Nephron (organoid): ENCODE measurements at regions not wholly inside any gene's neighbourhood (a gene's known extent, or its start where the extent isn't known, plus 50 kb on each side); places are given as distances from the start of the nearest gene placed in this dataset.

Experiments
- H3K27ac Mint-ChIP-seq, 3 experiments: 2 replicates each; pipeline ENCODE4 v1.8.0; 2020; ENCODE audit warnings: mixed read lengths in 3 of 3, mild to moderate bottlenecking in 2 of 3, moderate library complexity in 1 of 3
- H3K27me3 Mint-ChIP-seq: 2 replicates; pipeline ENCODE4 v1.8.0; 2021; ENCODE audit warnings: low read depth, mild to moderate bottlenecking, moderate library complexity, mixed read lengths
- H3K36me3 Mint-ChIP-seq: 2 replicates; pipeline ENCODE4 v1.8.0; 2020; ENCODE audit warnings: low read depth, mixed read lengths
- H3K4me1 Mint-ChIP-seq: 2 replicates; pipeline ENCODE4 v1.8.0; 2020; ENCODE audit warnings: mixed read lengths
- H3K4me3 Mint-ChIP-seq, 3 experiments: 2 replicates each; pipeline ENCODE4 v1.8.0; 2020; ENCODE audit warnings: mild to moderate bottlenecking in 3 of 3, mixed read lengths in 3 of 3, moderate library complexity in 2 of 3
- H3K9me3 Mint-ChIP-seq: 2 replicates; pipeline ENCODE4 v1.8.0; 2020; ENCODE audit warnings: mixed read lengths
- TF ChIP-seq, protein P1 (sequence below), 3 experiments: fragments of 200-600 bp; sonication (generic); IDR thresholded peaks; one replicate each; pipeline ENCODE4 v1.5.0; 2021; ENCODE audit warnings: antibody characterized with exemption in 3 of 3; ENCODE audit not compliant: unreplicated experiment in 3 of 3

DNA sequence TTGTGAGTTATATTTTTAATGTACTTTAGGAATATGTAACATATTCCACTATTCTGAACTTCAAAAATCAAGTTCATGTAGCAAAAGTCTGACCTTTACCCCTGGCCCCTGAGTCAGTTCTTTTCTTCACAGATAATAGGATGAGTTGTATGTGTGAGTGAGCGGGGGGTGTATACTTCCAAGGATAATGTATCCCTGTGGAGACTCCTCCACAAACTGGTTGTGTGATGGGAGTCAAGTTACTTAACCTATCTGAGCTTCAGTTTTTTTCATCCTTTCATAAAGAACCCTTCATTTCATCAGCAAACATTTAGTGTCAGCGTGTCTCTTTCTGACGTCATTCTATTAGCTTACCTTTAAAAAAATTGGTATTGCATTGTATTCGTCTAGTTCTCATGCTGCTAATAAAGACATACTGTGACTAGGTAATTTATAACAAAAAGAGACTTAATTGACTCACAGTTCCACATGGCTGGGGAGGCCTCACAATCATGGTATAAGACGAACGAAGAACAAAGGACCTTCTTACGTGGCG, 288.1 kb upstream of the GPC6 start:
- TF ChIP-seq, protein P1, sequence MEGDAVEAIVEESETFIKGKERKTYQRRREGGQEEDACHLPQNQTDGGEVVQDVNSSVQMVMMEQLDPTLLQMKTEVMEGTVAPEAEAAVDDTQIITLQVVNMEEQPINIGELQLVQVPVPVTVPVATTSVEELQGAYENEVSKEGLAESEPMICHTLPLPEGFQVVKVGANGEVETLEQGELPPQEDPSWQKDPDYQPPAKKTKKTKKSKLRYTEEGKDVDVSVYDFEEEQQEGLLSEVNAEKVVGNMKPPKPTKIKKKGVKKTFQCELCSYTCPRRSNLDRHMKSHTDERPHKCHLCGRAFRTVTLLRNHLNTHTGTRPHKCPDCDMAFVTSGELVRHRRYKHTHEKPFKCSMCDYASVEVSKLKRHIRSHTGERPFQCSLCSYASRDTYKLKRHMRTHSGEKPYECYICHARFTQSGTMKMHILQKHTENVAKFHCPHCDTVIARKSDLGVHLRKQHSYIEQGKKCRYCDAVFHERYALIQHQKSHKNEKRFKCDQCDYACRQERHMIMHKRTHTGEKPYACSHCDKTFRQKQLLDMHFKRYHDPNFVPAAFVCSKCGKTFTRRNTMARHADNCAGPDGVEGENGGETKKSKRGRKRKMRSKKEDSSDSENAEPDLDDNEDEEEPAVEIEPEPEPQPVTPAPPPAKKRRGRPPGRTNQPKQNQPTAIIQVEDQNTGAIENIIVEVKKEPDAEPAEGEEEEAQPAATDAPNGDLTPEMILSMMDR (IDR thresholded peaks at IDR 0.05; ENCODE audit: unreplicated experiment in 3 of 3): no peak
- no peak overlapping the region for H3K27ac Mint-ChIP-seq
- H3K27me3 Mint-ChIP-seq: no peaks in the 10 kb centered on the region
- H3K4me3 Mint-ChIP-seq: no peak overlapping the region
- H3K9me3 Mint-ChIP-seq: no peaks in the 10 kb centered on the region
- no peaks in the 10 kb centered on the region for H3K36me3 Mint-ChIP-seq
- no peaks in the 10 kb centered on the region for H3K4me1 Mint-ChIP-seq

DNA sequence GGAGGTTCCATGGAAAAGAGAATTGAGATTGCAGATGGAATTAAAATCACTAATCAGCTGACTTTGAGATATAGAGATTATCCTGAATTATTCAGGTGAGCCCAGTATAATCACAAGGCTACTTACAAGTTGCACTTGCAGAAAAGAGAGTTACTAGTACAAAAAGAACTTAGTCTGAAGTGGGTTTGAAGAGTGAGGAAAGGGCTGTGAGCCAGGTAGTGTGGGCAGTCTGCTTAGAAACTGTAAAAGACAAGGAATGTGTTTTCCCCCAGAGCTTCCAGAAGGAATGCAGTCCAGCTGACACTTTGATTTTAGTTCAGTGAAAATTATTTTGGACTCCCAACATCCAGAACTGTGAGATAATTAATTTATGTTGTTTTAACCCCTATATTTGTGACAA, 285.4 kb upstream of the GPC6 start:
- no peaks in the 10 kb centered on the region for H3K36me3 Mint-ChIP-seq
- no peak overlapping the region for H3K4me3 Mint-ChIP-seq
- TF ChIP-seq, protein P1 (IDR thresholded peaks at IDR 0.05; ENCODE audit: unreplicated experiment in 3 of 3): no peak
- H3K27me3 Mint-ChIP-seq: no peaks in the 10 kb centered on the region
- no peak overlapping the region for H3K27ac Mint-ChIP-seq
- H3K4me1 Mint-ChIP-seq: no peaks in the 10 kb centered on the region
- H3K9me3 Mint-ChIP-seq: no peaks in the 10 kb centered on the region

DNA sequence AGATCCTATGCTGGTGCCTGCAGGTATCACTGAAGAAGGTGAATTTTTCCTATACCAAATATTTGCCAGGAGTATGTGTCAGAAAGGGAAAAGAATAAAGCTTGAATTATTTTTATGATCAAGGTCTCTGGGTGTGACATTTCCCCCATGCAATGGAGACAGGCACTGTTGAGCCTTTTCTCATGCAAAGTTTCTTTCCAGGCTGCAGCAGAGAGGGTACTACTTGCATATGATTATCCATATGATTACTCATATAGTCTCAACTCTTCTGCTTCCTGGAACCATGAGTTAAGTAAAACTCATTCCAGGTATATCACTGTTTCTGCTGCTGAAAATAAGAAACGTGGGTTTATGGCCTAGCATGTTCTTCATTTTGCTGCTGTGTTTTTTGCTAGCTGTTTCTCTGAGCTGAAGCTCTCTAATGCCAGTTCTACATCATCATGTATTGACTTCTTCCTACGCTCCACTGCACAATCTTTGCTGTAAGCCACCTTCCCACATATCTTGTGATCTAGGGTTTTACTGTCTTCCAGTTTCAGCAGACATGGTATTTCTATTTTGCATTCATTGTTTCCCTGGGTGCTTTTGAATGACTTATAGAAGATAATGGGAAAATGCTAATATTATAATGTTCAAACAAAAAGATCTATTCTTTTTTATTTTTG, 278.7 kb upstream of the GPC6 start:
- no peaks in the 10 kb centered on the region for H3K27me3 Mint-ChIP-seq
- TF ChIP-seq, protein P1 (IDR thresholded peaks at IDR 0.05; ENCODE audit: unreplicated experiment in 3 of 3): no peak
- H3K36me3 Mint-ChIP-seq: no peaks in the 10 kb centered on the region
- no peak overlapping the region for H3K4me3 Mint-ChIP-seq
- peaks cover 4% of the 10 kb centered on the region for H3K4me1 Mint-ChIP-seq
- H3K27ac Mint-ChIP-seq: no peak overlapping the region
- no peaks in the 10 kb centered on the region for H3K9me3 Mint-ChIP-seq

DNA sequence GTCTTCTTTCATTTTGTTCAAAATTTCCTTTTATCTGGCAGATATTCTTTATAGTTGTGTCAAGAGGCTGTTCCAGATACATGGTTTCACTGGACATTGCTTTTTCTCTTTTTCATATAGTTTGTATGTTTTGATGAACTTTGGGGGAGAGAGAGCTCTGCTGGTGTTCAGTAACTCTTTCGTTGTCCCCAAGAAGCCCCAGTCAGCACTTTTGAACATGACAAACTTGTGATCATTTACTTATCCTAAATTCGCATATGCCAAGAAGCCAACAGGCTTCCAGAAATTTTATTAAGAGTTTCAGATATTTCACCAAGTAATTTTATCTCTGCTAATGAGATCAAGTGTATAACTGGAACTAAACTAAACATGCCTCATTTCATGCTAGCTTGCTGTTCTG, 275.8 kb upstream of the GPC6 start:
- Mint-ChIP-seq H3K4me1 (peaks cover 4% of the 10 kb centered on the region), H3K27me3 (no peaks in the 10 kb centered on the region), H3K36me3 (no peaks in the 10 kb centered on the region), H3K4me3 (no peak overlapping the region), H3K27ac (peak overlapping the region; percentile 5 to 73 (median 46)), H3K9me3 (no peaks in the 10 kb centered on the region)
- TF ChIP-seq, protein P1 (IDR thresholded peaks at IDR 0.05; ENCODE audit: unreplicated experiment in 3 of 3): no peak

DNA sequence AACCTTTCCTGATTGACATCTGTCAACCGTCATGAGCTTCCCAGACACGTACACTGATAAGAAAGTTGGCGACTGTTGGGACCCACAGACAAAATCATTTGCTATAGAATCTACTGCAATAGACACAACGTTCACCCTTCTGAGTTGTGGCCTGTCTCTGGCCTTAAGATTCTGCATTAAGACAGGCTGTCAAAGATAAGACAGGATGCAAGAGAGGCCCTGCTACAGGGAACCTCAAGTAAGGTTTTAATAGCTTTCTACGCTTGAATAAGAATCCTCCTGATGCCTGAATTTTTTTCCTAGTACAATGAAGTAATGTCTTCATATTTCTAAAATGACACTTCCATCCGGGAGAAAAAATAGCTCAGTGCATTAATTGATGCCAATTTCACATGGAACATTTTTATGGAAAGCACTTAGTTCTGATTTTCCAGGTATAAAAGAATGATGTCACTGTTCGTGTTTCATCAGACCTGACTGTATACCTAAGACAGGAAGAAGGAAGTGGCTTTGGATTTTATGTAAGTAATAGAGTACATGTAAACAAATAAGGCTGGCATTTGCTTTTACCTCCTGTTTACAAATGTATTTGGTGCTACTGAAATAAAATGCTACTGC, 275.2 kb upstream of the GPC6 start:
- Mint-ChIP-seq H3K36me3 (no peaks in the 10 kb centered on the region), H3K4me3 (no peak overlapping the region), H3K27ac (peak overlapping the region; percentile 5 to 73 (median 46)), H3K9me3 (no peaks in the 10 kb centered on the region), H3K4me1 (peaks cover 4% of the 10 kb centered on the region), H3K27me3 (no peaks in the 10 kb centered on the region)
- TF ChIP-seq, protein P1 (IDR thresholded peaks at IDR 0.05; ENCODE audit: unreplicated experiment in 3 of 3): no peak

DNA sequence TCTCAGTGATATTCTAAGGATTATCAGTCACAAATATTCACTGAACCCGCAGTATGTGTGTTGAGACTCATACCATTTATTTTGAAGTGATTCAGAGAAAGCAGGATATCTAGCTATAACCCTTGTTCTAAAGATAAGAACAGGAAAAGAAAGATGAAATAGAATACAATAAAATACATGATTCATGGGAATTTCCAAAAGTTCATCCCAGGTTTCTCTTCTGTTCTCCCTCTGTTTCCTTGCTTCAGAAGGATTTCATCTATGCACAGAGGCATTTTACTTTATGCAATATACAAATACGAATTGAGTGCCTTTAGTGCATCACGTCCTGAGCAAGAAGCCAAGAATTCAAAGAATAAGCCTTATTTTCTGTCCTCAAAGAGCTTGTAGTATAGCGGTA, 274.4 kb upstream of the GPC6 start:
- no peaks in the 10 kb centered on the region for H3K9me3 Mint-ChIP-seq
- H3K4me1 Mint-ChIP-seq: peaks cover 4% of the 10 kb centered on the region
- no peaks in the 10 kb centered on the region for H3K27me3 Mint-ChIP-seq
- H3K4me3 Mint-ChIP-seq: no peak overlapping the region
- no peaks in the 10 kb centered on the region for H3K36me3 Mint-ChIP-seq
- no peak overlapping the region for H3K27ac Mint-ChIP-seq
- TF ChIP-seq, protein P1 (IDR thresholded peaks at IDR 0.05; ENCODE audit: unreplicated experiment in 3 of 3): no peak
